Neural cell (in vitro differentiated cells): ENCODE measurements at regions not wholly inside any gene's neighbourhood (a gene's known extent, or its start where the extent isn't known, plus 50 kb on each side); places are given as distances from the start of the nearest gene placed in this dataset.

Source experiments
- CTCF ChIP-seq: fragments of 450-650 bp; IDR thresholded peaks from 2 replicates; pipeline ENCODE4 v1.5.1; 2014; ENCODE audit warnings: antibody characterized with exemption, mild to moderate bottlenecking, moderate library complexity; ENCODE audit not compliant: poor library complexity, severe bottlenecking
- EZH2 ChIP-seq: fragments of 200-600, 300-800 bp; shearing (Covaris generic), sonication (generic); IDR thresholded peaks from 2 replicates; pipeline ENCODE4 v1.6.1; 2014; ENCODE audit warnings: antibody characterized with exemption, low read length, borderline replicate concordance, mild to moderate bottlenecking; ENCODE audit not compliant: insufficient read depth, poor library complexity, severe bottlenecking

- TF ChIP-seq EZH2 = no peak
- TF ChIP-seq CTCF = no peak
Measured at GRCh38 chrX:107301253-107301652, 94.8 kb downstream of the DNAAF6 start.
